GM12864 (cell line): ENCODE measurements at regions not wholly inside any gene's neighbourhood (a gene's known extent, or its start where the extent isn't known, plus 50 kb on each side); places are given as distances from the start of the nearest gene placed in this dataset.

Experiments used
- DNase-seq: peaks from one replicate; pipeline ENCODE4 v3.0.0-alpha.2; 2011; ENCODE audit warnings: low read depth
- H3K4me3 ChIP-seq: 2 replicates; pipeline ENCODE4 v1.5.1; 2011; ENCODE audit warnings: mild to moderate bottlenecking, low read depth, low read length, control low read depth
- CTCF ChIP-seq: IDR thresholded peaks from 2 replicates; pipeline ENCODE4 v1.5.1; 2011; ENCODE audit warnings: low read depth, mild to moderate bottlenecking, moderate library complexity, low read length, control low read depth, inconsistent platforms; ENCODE audit errors: missing control alignments

GRCh38 chr2:56505885-56506284 is 322.1 kb downstream of the CCDC85A start:
- no peak for DNase-seq
- no peak overlapping the region for H3K4me3 ChIP-seq
- TF ChIP-seq CTCF, result no peak

GRCh38 chr2:56508662-56509061 is 324.9 kb downstream of the CCDC85A start:
- no peak overlapping the region for H3K4me3 ChIP-seq
- no peak for TF ChIP-seq CTCF
- DNase-seq, result no peak

- no peak for DNase-seq
- no peak for TF ChIP-seq CTCF
Observed at GRCh38 chr2:56510610-56511009, 326.8 kb downstream of the CCDC85A start.

GRCh38 chr2:56515399-56515798 is 331.6 kb downstream of the CCDC85A start:
- TF ChIP-seq CTCF, result no peak
- no peak overlapping the region for H3K4me3 ChIP-seq
- DNase-seq, result no peak

More at GRCh38 chr2:56510610-56511009, 326.8 kb downstream of the CCDC85A start:
- H3K4me3 ChIP-seq, result no peak overlapping the region

GRCh38 chr2:56519806-56520205 is 336.0 kb downstream of the CCDC85A start:
- DNase-seq, result no peak
- TF ChIP-seq CTCF, result no peak
- no peak overlapping the region for H3K4me3 ChIP-seq

GRCh38 chr2:56522605-56523089 is 338.9 kb downstream of the CCDC85A start:
- DNase-seq, result no peak

GRCh38 chr2:56523816-56524215 is 340.0 kb downstream of the CCDC85A start:
- DNase-seq, result no peak
- no peak for TF ChIP-seq CTCF
- H3K4me3 ChIP-seq, result no peak overlapping the region

More at GRCh38 chr2:56522605-56523089, 338.9 kb downstream of the CCDC85A start:
- no peak for TF ChIP-seq CTCF
- H3K4me3 ChIP-seq, result no peak overlapping the region
